ENCODE measurements at regions not wholly inside any gene's neighbourhood (a gene's known extent, or its start where the extent isn't known, plus 50 kb on each side); places are given as distances from the start of the nearest gene placed in this dataset.

DNA sequence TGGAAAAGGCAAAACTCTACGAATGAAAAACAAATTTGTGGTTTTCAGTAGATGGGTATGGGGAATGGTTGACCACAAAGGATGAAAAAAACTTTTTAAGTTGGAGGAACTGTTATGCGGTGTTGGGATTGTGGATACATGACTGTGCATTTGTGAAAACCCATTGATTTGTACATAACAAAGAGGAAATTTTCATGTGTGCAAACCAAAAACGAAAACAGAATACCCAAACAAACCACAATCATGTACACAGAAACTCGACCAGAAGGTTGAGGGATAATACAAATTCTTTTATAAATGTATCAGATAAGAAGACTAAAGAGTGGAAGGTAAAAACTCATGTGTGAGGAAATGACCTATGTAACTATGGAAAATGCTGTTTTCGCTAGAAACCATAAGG, 1012.4 kb downstream of the CDH18 start:
- Histone ChIP-seq H3K9ac (ENCODE audit: low read depth, low read length) (no peak overlapping the region), H3K4ac (ENCODE audit: low read depth, low read length) (no peak overlapping the region), H3K9me1 (ENCODE audit: insufficient read depth, low read length) (no peaks in the 10 kb centered on the region), H2AFZ (replicated peaks; ENCODE audit: low read length, poor library complexity) (no peak overlapping the region), H3K14ac (replicated peaks; ENCODE audit: low read depth, low read length) (no peak overlapping the region), H3K27me3 (ENCODE audit: control insufficient read depth, insufficient read depth, low read length) (no peaks in the 10 kb centered on the region), H2BK120ac (ENCODE audit: low read depth, low read length) (no peak overlapping the region), H2BK20ac (ENCODE audit: low read depth, low read length) (no peak overlapping the region), H3K36me3 (ENCODE audit: control insufficient read depth, insufficient read depth, low read length) (no peaks in the 10 kb centered on the region), H3K56ac (ENCODE audit: extremely low read depth, insufficient read depth, low read length) (no peak overlapping the region), H4K20me1 (ENCODE audit: insufficient read depth, low read length) (no peaks in the 10 kb centered on the region), H3K79me1 (ENCODE audit: low read depth in 1 of 2, low read length in 2 of 2) (no peaks in the 10 kb centered on the region), H3K4me1 (ENCODE audit: control insufficient read depth, insufficient read depth, low read length) (no peaks in the 10 kb centered on the region), H3K4me2 (ENCODE audit: low read depth, low read length) (no peak overlapping the region), H3K23ac (ENCODE audit: low read depth, low read length) (no peak overlapping the region), H3K4me3 (ENCODE audit: insufficient read depth, low read depth, low read length) (no peak overlapping the region), H3K27ac (ENCODE audit: insufficient read depth, low read length) (no peak overlapping the region), H3K18ac (ENCODE audit: low read depth, low read length) (no peak overlapping the region), H4K8ac (ENCODE audit: low read depth in 2 of 2, low read length in 2 of 2) (no peak overlapping the region), H4K91ac (ENCODE audit: insufficient read depth, low read depth, low read length) (no peak overlapping the region), H2BK5ac (ENCODE audit: low read depth, low read length, poor library complexity, severe bottlenecking) (no peak overlapping the region), H2BK15ac (ENCODE audit: low read depth, low read length) (no peak overlapping the region), H2AK5ac (ENCODE audit: low read depth, low read length) (no peak overlapping the region), H4K5ac (ENCODE audit: low read depth, low read length) (no peak overlapping the region), H2AK9ac (replicated peaks; ENCODE audit: low read depth, low read length, poor library complexity) (no peak overlapping the region), H3K9me3 (ENCODE audit: control insufficient read depth, insufficient read depth, low read length) (peaks cover 5% of the 10 kb centered on the region; the same call in 1 of the 2 replicates)
- dilution Hi-C loops (cut with HindIII; ENCODE audit: low sequenced_read_pairs, unreplicated experiment), result no loop called here
- DNase-seq (no peak), ATAC-seq (ENCODE audit: low read depth) (no peak)
- no peak for TF ChIP-seq POLR2A (IDR thresholded peaks at IDR 0.05; ENCODE audit: low read depth, low read length)
- in situ Hi-C loops (cut with MboI; ENCODE audit: low sequenced_read_pairs), result no loop called here
- BruUV-seq (replicated peaks), result no TSS peak
- intact Hi-C loops (cut with micrococcal nuclease), result no loop called here
- ChIA-PET POLR2A (ENCODE audit: unreplicated experiment) (no interaction called here), CTCF (no interaction called here)
- WGBS, 2 experiments (ENCODE audit: extremely low coverage in 2 of 2, insufficient read length in 1 of 2), result 50% methylated on average over 1 of the region's 5 CpGs; no CpG with 5 or more reads in 1 of the 2 experiments

Measured in IMR-90 (cell line).